Esophagus squamous epithelium (tissue), 5 donors: ENCODE measurements at regions not wholly inside any gene's neighbourhood (a gene's known extent, or its start where the extent isn't known, plus 50 kb on each side); places are given as distances from the start of the nearest gene placed in this dataset.
A peak's percentile ranks its signal among the peaks of the same experiment; 100 is the strongest.

Source experiments
- DNase-seq: peaks from one replicate; lab custom pipeline; 2025; lab: John Stamatoyannopoulos, UW
- H3K27ac ChIP-seq, 4 donors: fragments of 200-600 bp; sonication (generic); one replicate each; pipeline ENCODE4 v1.5.1; 2016 to 2019; ENCODE audit warnings: mild to moderate bottlenecking in 1 of 4
- H3K27me3 ChIP-seq, 4 donors: fragments of 200-600 bp; sonication (generic); 1 replicate in 3 of 4; 2 replicates in 1 of 4; pipeline versions ENCODE4 v1.5.1 to v1.6.0; 2017 to 2021; ENCODE audit warnings: antibody characterized with exemption in 1 of 4
- H3K36me3 ChIP-seq, 3 donors: fragments of 200-600 bp; sonication (generic); one replicate each; pipeline ENCODE4 v1.5.1; 2016 to 2019
- H3K4me1 ChIP-seq, 3 donors: fragments of 200-600 bp; sonication (generic); one replicate each; pipeline ENCODE4 v1.5.1; 2017 to 2019
- H3K4me3 ChIP-seq, 4 donors: fragments of 200-600 bp; sonication (generic); 1 replicate in 3 of 4; 2 replicates in 1 of 4; pipeline ENCODE4 v1.5.1; 2016 to 2019; ENCODE audit warnings: mild to moderate bottlenecking in 2 of 4, moderate library complexity in 1 of 4
- H3K9me3 ChIP-seq, 3 donors: fragments of 200-600 bp; sonication (generic); one replicate each; pipeline ENCODE4 v1.5.1; 2016 to 2019
- CTCF ChIP-seq, 6 experiments: fragments of 450-650 bp in 4 of 6; fragments of 200-600 bp in 2 of 6; sonication (generic) in 2 of 6; IDR thresholded peaks; one replicate each; pipeline ENCODE4 v1.5.1; 2016 to 2019; ENCODE audit warnings: antibody characterized with exemption in 6 of 6, mild to moderate bottlenecking in 4 of 6, moderate library complexity in 4 of 6
- POLR2A ChIP-seq, 4 donors: fragments of 450-650 bp; IDR thresholded peaks; one replicate each; pipeline ENCODE4 v1.6.1; 2017; ENCODE audit warnings: antibody characterized with exemption in 4 of 4, mild to moderate bottlenecking in 4 of 4, moderate library complexity in 3 of 4
- WGBS, 2 donors: methylation state at CpG; one replicate each; pipeline ENCODE4 v1.1.5; 2018; 5-methylcytosine and 5-hydroxymethylcytosine counted together
- intact Hi-C: fragments of 100-400 bp; cut with DNase I; formaldehyde crosslinking; loops from one replicate; pipeline ENCODE4 v1.15.0; 2022
- donor health status: DM: yes; HTN: yes; CAD: no.

GRCh38 chr6:4349931-4350330, 214.6 kb upstream of the ECI2 start:
- H3K36me3 ChIP-seq: no peaks in the 10 kb centered on the region
- no peaks in the 10 kb centered on the region for H3K9me3 ChIP-seq
- 90 to 100% methylated on average over 4 to 6 of the region's 6 CpGs for WGBS, 2 donors
- no peak for TF ChIP-seq CTCF (IDR thresholded peaks at IDR 0.05)
- no peak for TF ChIP-seq POLR2A (IDR thresholded peaks at IDR 0.05)
- H3K27me3 ChIP-seq: no peaks in the 10 kb centered on the region
- H3K27ac ChIP-seq: no peak overlapping the region
- DNase-seq: no peak
- H3K4me3 ChIP-seq: no peak overlapping the region
- peaks cover 5 to 40% (median 10%) of the 10 kb centered on the region in 3 donors for H3K4me1 ChIP-seq
- intact Hi-C loops: no loop called here

GRCh38 chr6:4349323-4349722, 213.9 kb upstream of the ECI2 start:
- Histone ChIP-seq H3K9me3 (no peaks in the 10 kb centered on the region), H3K4me1 (peaks cover 5 to 40% (median 10%) of the 10 kb centered on the region in 3 donors), H3K36me3 (no peaks in the 10 kb centered on the region), H3K4me3 (no peak overlapping the region), H3K27ac (no peak overlapping the region), H3K27me3 (no peaks in the 10 kb centered on the region)
- DNase-seq: no peak
- intact Hi-C loops: no loop called here
- 83 to 92% methylated on average over 11 of the region's 11 CpGs for WGBS, 2 donors
- TF ChIP-seq CTCF (IDR thresholded peaks at IDR 0.05) (no peak), POLR2A (IDR thresholded peaks at IDR 0.05) (no peak)

- H3K36me3 ChIP-seq: no peaks in the 10 kb centered on the region
- TF ChIP-seq POLR2A (IDR thresholded peaks at IDR 0.05) (no peak), CTCF (IDR thresholded peaks at IDR 0.05) (no peak)
- H3K27ac ChIP-seq: peak overlapping the region in 1 of 4 donors; percentile 3
- DNase-seq: no peak
- no peaks in the 10 kb centered on the region for H3K9me3 ChIP-seq
- H3K4me3 ChIP-seq: no peak overlapping the region
- peaks cover 5 to 37% (median 10%) of the 10 kb centered on the region in 3 donors for H3K4me1 ChIP-seq
- intact Hi-C loops: no loop called here
- H3K27me3 ChIP-seq: no peaks in the 10 kb centered on the region
- 77 to 82% methylated on average over 13 to 14 of the region's 14 CpGs for WGBS, 2 donors
Observed at GRCh38 chr6:4348462-4349112, 213.2 kb upstream of the ECI2 start.

- Histone ChIP-seq H3K36me3 (no peaks in the 10 kb centered on the region), H3K4me3 (no peak overlapping the region), H3K27ac (peak overlapping the region in 1 of 4 donors; percentile 3), H3K4me1 (peaks cover 5 to 30% (median 10%) of the 10 kb centered on the region in 3 donors), H3K27me3 (no peaks in the 10 kb centered on the region), H3K9me3 (no peaks in the 10 kb centered on the region)
- no peak for DNase-seq
- no peak for TF ChIP-seq CTCF (IDR thresholded peaks at IDR 0.05)
- 86 to 99% methylated on average over 5 to 9 of the region's 9 CpGs for WGBS, 2 donors
- intact Hi-C loops: no loop called here
Observed at GRCh38 chr6:4347877-4348276, 212.5 kb upstream of the ECI2 start.

GRCh38 chr6:4346659-4347333, 211.4 kb upstream of the ECI2 start:
- 76 to 81% methylated on average over 5 of the region's 6 CpGs for WGBS, 2 donors
- no peak overlapping the region for H3K27ac ChIP-seq
- no peak overlapping the region for H3K4me3 ChIP-seq
- no peaks in the 10 kb centered on the region for H3K36me3 ChIP-seq
- no peak for TF ChIP-seq POLR2A (IDR thresholded peaks at IDR 0.05)
- TF ChIP-seq CTCF (IDR thresholded peaks at IDR 0.05): no peak
- intact Hi-C loops: no loop called here
- no peak for DNase-seq
- no peaks in the 10 kb centered on the region for H3K9me3 ChIP-seq
- peaks cover 0 to 19% (median 4%) of the 10 kb centered on the region in 3 donors for H3K4me1 ChIP-seq
- H3K27me3 ChIP-seq: no peaks in the 10 kb centered on the region
